Skeletal muscle cell (primary cell): ENCODE measurements at regions not wholly inside any gene's neighbourhood (a gene's known extent, or its start where the extent isn't known, plus 50 kb on each side); places are given as distances from the start of the nearest gene placed in this dataset.
A peak's percentile ranks its signal among the peaks of the same experiment; 100 is the strongest.
"Not testable (repeated sequence)": the region's sequence is repeated elsewhere in the genome, so short reads cannot be mapped to it uniquely, and the experiment has no call there.

Experiments used
- DNase-seq: peaks from one replicate; pipeline ENCODE4 v3.0.0-alpha.2; 2010; ENCODE audit warnings: low read depth
- H3K4me3 ChIP-seq: 2 replicates; pipeline ENCODE4 v1.5.1; 2011; ENCODE audit warnings: low read depth, mild to moderate bottlenecking, control low read depth, low read length, moderate library complexity

GRCh38 chr1:99490031-99490430 lies 155.9 kb upstream of the PALMD start:
- H3K4me3 ChIP-seq, result no peak overlapping the region
- no peak for DNase-seq

- DNase-seq, result peak; percentile 3
- no peak overlapping the region for H3K4me3 ChIP-seq
Observed at GRCh38 chr1:99496067-99496466, 149.8 kb upstream of the PALMD start.

- DNase-seq, result no peak
Observed at GRCh38 chr1:99497690-99498089, 148.2 kb upstream of the PALMD start.

GRCh38 chr1:99500541-99500940 lies 145.4 kb upstream of the PALMD start:
- no peak for DNase-seq
- no peak overlapping the region for H3K4me3 ChIP-seq

More at GRCh38 chr1:99497690-99498089, 148.2 kb upstream of the PALMD start:
- H3K4me3 ChIP-seq, result no peak overlapping the region

GRCh38 chr1:99501871-99502270 lies 144.0 kb upstream of the PALMD start:
- no peak overlapping the region for H3K4me3 ChIP-seq
- no peak for DNase-seq

- no peak for DNase-seq
Observed at GRCh38 chr1:99502400-99502799, 143.5 kb upstream of the PALMD start.

GRCh38 chr1:99503276-99503747 lies 142.6 kb upstream of the PALMD start:
- peak; percentile 78 for DNase-seq
- H3K4me3 ChIP-seq, result no peak overlapping the region

More at GRCh38 chr1:99502400-99502799, 143.5 kb upstream of the PALMD start:
- no peak overlapping the region for H3K4me3 ChIP-seq

- no peak overlapping the region for H3K4me3 ChIP-seq
- DNase-seq, result no peak
Observed at GRCh38 chr1:99504287-99504686, 141.6 kb upstream of the PALMD start.

GRCh38 chr1:99506631-99507030 lies 139.3 kb upstream of the PALMD start:
- H3K4me3 ChIP-seq, result no peak overlapping the region

GRCh38 chr1:99507446-99507845 lies 138.5 kb upstream of the PALMD start:
- not testable (repeated sequence) for DNase-seq, H3K4me3 ChIP-seq

More at GRCh38 chr1:99506631-99507030, 139.3 kb upstream of the PALMD start:
- DNase-seq, result no peak

- no peak for DNase-seq
- no peak overlapping the region for H3K4me3 ChIP-seq
Observed at GRCh38 chr1:99507906-99508732, 137.8 kb upstream of the PALMD start.

GRCh38 chr1:99508733-99509445 lies 137.0 kb upstream of the PALMD start:
- not testable (repeated sequence) for DNase-seq, H3K4me3 ChIP-seq

GRCh38 chr1:99514823-99515552 lies 130.9 kb upstream of the PALMD start:
- not testable (repeated sequence) for DNase-seq, H3K4me3 ChIP-seq

GRCh38 chr1:99516141-99516540 lies 129.8 kb upstream of the PALMD start:
- DNase-seq, result no peak

GRCh38 chr1:99520121-99520520 lies 125.8 kb upstream of the PALMD start:
- DNase-seq, result no peak

More at GRCh38 chr1:99516141-99516540, 129.8 kb upstream of the PALMD start:
- no peak overlapping the region for H3K4me3 ChIP-seq

GRCh38 chr1:99525331-99525730 lies 120.6 kb upstream of the PALMD start:
- H3K4me3 ChIP-seq, result no peak overlapping the region
- DNase-seq, result no peak

More at GRCh38 chr1:99520121-99520520, 125.8 kb upstream of the PALMD start:
- no peak overlapping the region for H3K4me3 ChIP-seq

- no peak overlapping the region for H3K4me3 ChIP-seq
- DNase-seq, result no peak
Observed at GRCh38 chr1:99527078-99527477, 118.8 kb upstream of the PALMD start.

GRCh38 chr1:99527545-99527944 lies 118.4 kb upstream of the PALMD start:
- no peak for DNase-seq
- no peak overlapping the region for H3K4me3 ChIP-seq

- no peak overlapping the region for H3K4me3 ChIP-seq
- DNase-seq, result no peak
Observed at GRCh38 chr1:99529002-99529401, 116.9 kb upstream of the PALMD start.
